Memory B cell (primary cell): ENCODE measurements at regions not wholly inside any gene's neighbourhood (a gene's known extent, or its start where the extent isn't known, plus 50 kb on each side); places are given as distances from the start of the nearest gene placed in this dataset.
"Not testable (repeated sequence)": the region's sequence is repeated elsewhere in the genome, so short reads cannot be mapped to it uniquely, and the experiment has no call there.

Source experiments
- ATAC-seq: fragments of 150-1000 bp; cut with Tn5 transposase; 2 replicates; pipeline ENCODE4 v1.10.0; 2021; ENCODE audit warnings: low read depth, mild to moderate bottlenecking, moderate library complexity
- DNase-seq, 2 donors: peaks; one replicate each; pipeline ENCODE4 v3.0.0; 2022; ENCODE audit warnings: low spot score in 2 of 2
- H3K27ac Mint-ChIP-seq: one replicate; pipeline ENCODE4 v1.8.0; 2022; ENCODE audit warnings: mild to moderate bottlenecking, moderate library complexity, mixed read lengths
- H3K27me3 Mint-ChIP-seq: one replicate; pipeline ENCODE4 v1.8.0; 2022; ENCODE audit warnings: mixed read lengths
- H3K36me3 Mint-ChIP-seq: one replicate; pipeline ENCODE4 v1.8.0; 2022; ENCODE audit warnings: mild to moderate bottlenecking, mixed read lengths
- H3K4me1 Mint-ChIP-seq: one replicate; pipeline ENCODE4 v1.8.0; 2022; ENCODE audit warnings: mixed read lengths
- H3K4me3 Mint-ChIP-seq: one replicate; pipeline ENCODE4 v1.8.0; 2022; ENCODE audit warnings: mild to moderate bottlenecking, moderate library complexity, mixed read lengths
- H3K9me3 Mint-ChIP-seq: one replicate; pipeline ENCODE4 v1.8.0; 2022; ENCODE audit warnings: mixed read lengths

- ATAC-seq, DNase-seq, H3K4me3 Mint-ChIP-seq, H3K4me1 Mint-ChIP-seq, H3K36me3 Mint-ChIP-seq, H3K27ac Mint-ChIP-seq, H3K27me3 Mint-ChIP-seq, H3K9me3 Mint-ChIP-seq: not testable (repeated sequence)
Measured at GRCh38 chr4:77452117-77452516, 153.5 kb upstream of the CXCL13 start.

GRCh38 chr4:77453911-77454310, 151.7 kb upstream of the CXCL13 start:
- H3K27ac Mint-ChIP-seq, result no peak overlapping the region
- no peak overlapping the region for H3K4me3 Mint-ChIP-seq
- no peaks in the 10 kb centered on the region for H3K4me1 Mint-ChIP-seq
- peaks cover 2% of the 10 kb centered on the region for H3K36me3 Mint-ChIP-seq
- H3K9me3 Mint-ChIP-seq, result peaks cover 3% of the 10 kb centered on the region
- ATAC-seq, result no peak
- DNase-seq, result no peak
- peaks cover 2% of the 10 kb centered on the region for H3K27me3 Mint-ChIP-seq

GRCh38 chr4:77454858-77455257, 150.8 kb upstream of the CXCL13 start:
- H3K9me3 Mint-ChIP-seq, result peaks cover 4% of the 10 kb centered on the region
- no peak overlapping the region for H3K27ac Mint-ChIP-seq
- H3K36me3 Mint-ChIP-seq, result peaks cover 2% of the 10 kb centered on the region
- no peak for ATAC-seq
- no peak overlapping the region for H3K4me3 Mint-ChIP-seq
- DNase-seq, result no peak
- no peaks in the 10 kb centered on the region for H3K4me1 Mint-ChIP-seq
- peaks cover 2% of the 10 kb centered on the region for H3K27me3 Mint-ChIP-seq

GRCh38 chr4:77464100-77464499, 141.5 kb upstream of the CXCL13 start:
- H3K4me3 Mint-ChIP-seq, H3K27ac Mint-ChIP-seq, H3K4me1 Mint-ChIP-seq, ATAC-seq, H3K9me3 Mint-ChIP-seq, H3K27me3 Mint-ChIP-seq, H3K36me3 Mint-ChIP-seq, DNase-seq: not testable (repeated sequence)

GRCh38 chr4:77465271-77465670, 140.3 kb upstream of the CXCL13 start:
- DNase-seq, result no peak
- Mint-ChIP-seq H3K36me3 (no peaks in the 10 kb centered on the region), H3K9me3 (peaks cover 6% of the 10 kb centered on the region), H3K27ac (no peak overlapping the region), H3K4me3 (no peak overlapping the region), H3K4me1 (no peaks in the 10 kb centered on the region), H3K27me3 (peaks cover 1% of the 10 kb centered on the region)
- no peak for ATAC-seq

- no peak overlapping the region for H3K4me3 Mint-ChIP-seq
- H3K9me3 Mint-ChIP-seq, result peaks cover 6% of the 10 kb centered on the region
- no peak for ATAC-seq
- no peak for DNase-seq
- peaks cover 2% of the 10 kb centered on the region for H3K36me3 Mint-ChIP-seq
- H3K27ac Mint-ChIP-seq, result no peak overlapping the region
- peaks cover 1% of the 10 kb centered on the region for H3K27me3 Mint-ChIP-seq
- H3K4me1 Mint-ChIP-seq, result no peaks in the 10 kb centered on the region
Measured at GRCh38 chr4:77466430-77466829, 139.2 kb upstream of the CXCL13 start.

- ATAC-seq (no peak), DNase-seq (no peak)
- no peaks in the 10 kb centered on the region for H3K4me1 Mint-ChIP-seq
- peaks cover 3% of the 10 kb centered on the region for H3K9me3 Mint-ChIP-seq
- no peak overlapping the region for H3K4me3 Mint-ChIP-seq
- no peak overlapping the region for H3K27ac Mint-ChIP-seq
- peaks cover 6% of the 10 kb centered on the region for H3K27me3 Mint-ChIP-seq
- peaks cover 4% of the 10 kb centered on the region for H3K36me3 Mint-ChIP-seq
Measured at GRCh38 chr4:77471821-77472495, 133.7 kb upstream of the CXCL13 start.

- Mint-ChIP-seq H3K27me3 (peaks cover 6% of the 10 kb centered on the region), H3K4me3 (no peak overlapping the region), H3K9me3 (no peaks in the 10 kb centered on the region), H3K36me3 (peaks cover 4% of the 10 kb centered on the region), H3K4me1 (no peaks in the 10 kb centered on the region), H3K27ac (no peak overlapping the region)
- ATAC-seq (no peak), DNase-seq (no peak)
Measured at GRCh38 chr4:77473509-77473908, 132.1 kb upstream of the CXCL13 start.

- DNase-seq, result no peak
- Mint-ChIP-seq H3K4me3 (no peak overlapping the region), H3K36me3 (no peaks in the 10 kb centered on the region), H3K27ac (no peak overlapping the region), H3K9me3 (peaks cover 2% of the 10 kb centered on the region), H3K4me1 (peaks cover 2% of the 10 kb centered on the region), H3K27me3 (peaks cover 1% of the 10 kb centered on the region)
- no peak for ATAC-seq
Measured at GRCh38 chr4:77481856-77482255, 123.8 kb upstream of the CXCL13 start.

GRCh38 chr4:77488882-77489281, 116.7 kb upstream of the CXCL13 start:
- ATAC-seq (no peak), DNase-seq (no peak)
- peaks cover 2% of the 10 kb centered on the region for H3K9me3 Mint-ChIP-seq
- no peaks in the 10 kb centered on the region for H3K36me3 Mint-ChIP-seq
- H3K4me3 Mint-ChIP-seq, result no peak overlapping the region
- peaks cover 11% of the 10 kb centered on the region for H3K4me1 Mint-ChIP-seq
- peaks cover 1% of the 10 kb centered on the region for H3K27me3 Mint-ChIP-seq
- no peak overlapping the region for H3K27ac Mint-ChIP-seq

GRCh38 chr4:77493120-77493752, 112.4 kb upstream of the CXCL13 start:
- Mint-ChIP-seq H3K27ac (peak overlapping the region; percentile 24), H3K36me3 (no peaks in the 10 kb centered on the region), H3K4me1 (peaks cover 10% of the 10 kb centered on the region), H3K4me3 (no peak overlapping the region), H3K9me3 (no peaks in the 10 kb centered on the region), H3K27me3 (no peaks in the 10 kb centered on the region)
- no peak for DNase-seq
- peak; percentile 87 for ATAC-seq

- H3K4me3 Mint-ChIP-seq, result no peak overlapping the region
- no peak for DNase-seq
- no peaks in the 10 kb centered on the region for H3K36me3 Mint-ChIP-seq
- H3K4me1 Mint-ChIP-seq, result peaks cover 10% of the 10 kb centered on the region
- ATAC-seq, result peak; percentile 15
- H3K9me3 Mint-ChIP-seq, result no peaks in the 10 kb centered on the region
- H3K27ac Mint-ChIP-seq, result peak overlapping the region; percentile 24
- no peaks in the 10 kb centered on the region for H3K27me3 Mint-ChIP-seq
Measured at GRCh38 chr4:77493829-77494551, 111.6 kb upstream of the CXCL13 start.

- Mint-ChIP-seq H3K27ac (no peak overlapping the region), H3K4me1 (peaks cover 10% of the 10 kb centered on the region), H3K4me3 (no peak overlapping the region), H3K36me3 (no peaks in the 10 kb centered on the region), H3K9me3 (no peaks in the 10 kb centered on the region), H3K27me3 (no peaks in the 10 kb centered on the region)
- no peak for DNase-seq
- ATAC-seq, result no peak
Measured at GRCh38 chr4:77496457-77496856, 109.2 kb upstream of the CXCL13 start.

GRCh38 chr4:77500801-77501200, 104.8 kb upstream of the CXCL13 start:
- DNase-seq (no peak), ATAC-seq (no peak)
- Mint-ChIP-seq H3K9me3 (no peaks in the 10 kb centered on the region), H3K4me1 (no peaks in the 10 kb centered on the region), H3K36me3 (no peaks in the 10 kb centered on the region), H3K4me3 (no peak overlapping the region), H3K27me3 (no peaks in the 10 kb centered on the region), H3K27ac (no peak overlapping the region)
